Parathyroid adenoma (tissue), 2 donors: ENCODE measurements at regions not wholly inside any gene's neighbourhood (a gene's known extent, or its start where the extent isn't known, plus 50 kb on each side); places are given as distances from the start of the nearest gene placed in this dataset.

Experiments used
- H2AFZ ChIP-seq: fragments of 300-600 bp; sonication (generic); one replicate; pipeline ENCODE4 v1.7.0; 2017; ENCODE audit warnings: antibody characterized with exemption, mild to moderate bottlenecking
- H3K27ac ChIP-seq: fragments of 300-600 bp; sonication (generic); one replicate; pipeline ENCODE4 v1.7.0; 2017
- H3K27me3 ChIP-seq: fragments of 300-600 bp; sonication (generic); one replicate; pipeline ENCODE4 v1.7.0; 2017; ENCODE audit warnings: low read length; ENCODE audit not compliant: control insufficient read depth, insufficient read depth
- H3K36me3 ChIP-seq: fragments of 300-600 bp; sonication (generic); one replicate; pipeline ENCODE4 v1.7.0; 2017; ENCODE audit warnings: low read length; ENCODE audit not compliant: control insufficient read depth, insufficient read depth
- H3K4me1 ChIP-seq: fragments of 300-600 bp; sonication (generic); one replicate; pipeline ENCODE4 v1.7.0; 2017; ENCODE audit warnings: control low read depth
- H3K4me2 ChIP-seq: fragments of 300-600 bp; sonication (generic); one replicate; pipeline ENCODE4 v1.7.0; 2017; ENCODE audit warnings: low read length
- H3K4me3 ChIP-seq: fragments of 300-600 bp; sonication (generic); one replicate; pipeline ENCODE4 v1.7.0; 2017; ENCODE audit warnings: low read depth, low read length
- H3K79me2 ChIP-seq: fragments of 300-600 bp; sonication (generic); one replicate; pipeline ENCODE4 v1.7.0; 2017; ENCODE audit warnings: control low read depth
- H3K9ac ChIP-seq: fragments of 300-600 bp; sonication (generic); one replicate; pipeline ENCODE4 v1.7.0; 2017; ENCODE audit warnings: mild to moderate bottlenecking
- H3K9me3 ChIP-seq: fragments of 300-600 bp; sonication (generic); one replicate; pipeline ENCODE4 v1.7.0; 2017; ENCODE audit warnings: low read length; ENCODE audit not compliant: control insufficient read depth
- TF ChIP-seq, protein P1 (sequence below): fragments of 300-600 bp; sonication (generic); IDR thresholded peaks from one replicate; pipeline ENCODE4 v1.7.0; 2017; ENCODE audit warnings: antibody characterized with exemption, mild to moderate bottlenecking
- donor health status: primary hyperparathyroidism.

- Histone ChIP-seq H3K4me2 (no peak overlapping the region), H3K36me3 (no peaks in the 10 kb centered on the region), H3K27me3 (no peaks in the 10 kb centered on the region), H3K4me1 (no peaks in the 10 kb centered on the region), H2AFZ (no peak overlapping the region), H3K9me3 (no peaks in the 10 kb centered on the region), H3K4me3 (no peak overlapping the region), H3K27ac (no peak overlapping the region), H3K79me2 (no peaks in the 10 kb centered on the region), H3K9ac (no peak overlapping the region)
- TF ChIP-seq, protein P1, sequence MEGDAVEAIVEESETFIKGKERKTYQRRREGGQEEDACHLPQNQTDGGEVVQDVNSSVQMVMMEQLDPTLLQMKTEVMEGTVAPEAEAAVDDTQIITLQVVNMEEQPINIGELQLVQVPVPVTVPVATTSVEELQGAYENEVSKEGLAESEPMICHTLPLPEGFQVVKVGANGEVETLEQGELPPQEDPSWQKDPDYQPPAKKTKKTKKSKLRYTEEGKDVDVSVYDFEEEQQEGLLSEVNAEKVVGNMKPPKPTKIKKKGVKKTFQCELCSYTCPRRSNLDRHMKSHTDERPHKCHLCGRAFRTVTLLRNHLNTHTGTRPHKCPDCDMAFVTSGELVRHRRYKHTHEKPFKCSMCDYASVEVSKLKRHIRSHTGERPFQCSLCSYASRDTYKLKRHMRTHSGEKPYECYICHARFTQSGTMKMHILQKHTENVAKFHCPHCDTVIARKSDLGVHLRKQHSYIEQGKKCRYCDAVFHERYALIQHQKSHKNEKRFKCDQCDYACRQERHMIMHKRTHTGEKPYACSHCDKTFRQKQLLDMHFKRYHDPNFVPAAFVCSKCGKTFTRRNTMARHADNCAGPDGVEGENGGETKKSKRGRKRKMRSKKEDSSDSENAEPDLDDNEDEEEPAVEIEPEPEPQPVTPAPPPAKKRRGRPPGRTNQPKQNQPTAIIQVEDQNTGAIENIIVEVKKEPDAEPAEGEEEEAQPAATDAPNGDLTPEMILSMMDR: no peak
Observed at GRCh38 chr12:85519163-85519562, 239.1 kb downstream of the ALX1 start.

DNA sequence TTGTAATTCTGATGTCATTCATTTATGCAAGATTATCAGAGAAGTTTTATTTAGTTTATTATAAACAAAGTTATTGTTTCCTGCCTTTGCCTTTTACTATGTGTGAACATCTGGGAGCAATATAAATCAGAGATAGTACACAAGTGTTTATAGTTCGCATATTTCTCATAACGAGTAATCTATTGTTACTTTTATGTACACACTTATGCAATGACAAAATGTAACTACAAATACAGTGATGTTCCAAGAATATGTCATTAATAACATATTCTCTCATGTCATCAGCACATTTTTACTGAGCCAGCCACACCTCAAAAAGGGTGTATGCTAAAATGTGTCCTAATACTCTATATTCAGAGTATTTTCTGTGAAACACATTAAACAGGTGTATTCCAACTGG lies 243.2 kb downstream of the ALX1 start:
- Histone ChIP-seq H3K9ac (no peak overlapping the region), H3K79me2 (no peaks in the 10 kb centered on the region), H3K36me3 (no peaks in the 10 kb centered on the region), H3K9me3 (no peaks in the 10 kb centered on the region), H3K27me3 (no peaks in the 10 kb centered on the region), H3K4me2 (no peak overlapping the region), H3K27ac (no peak overlapping the region), H2AFZ (no peak overlapping the region), H3K4me3 (no peak overlapping the region), H3K4me1 (no peaks in the 10 kb centered on the region)
- TF ChIP-seq, protein P1: no peak

GRCh38 chr12:85527192-85527591 lies 247.2 kb downstream of the ALX1 start:
- Histone ChIP-seq H2AFZ (no peak overlapping the region), H3K4me3 (no peak overlapping the region), H3K9ac (no peak overlapping the region), H3K27ac (no peak overlapping the region), H3K36me3 (no peaks in the 10 kb centered on the region), H3K4me1 (no peaks in the 10 kb centered on the region), H3K27me3 (no peaks in the 10 kb centered on the region), H3K79me2 (no peaks in the 10 kb centered on the region), H3K9me3 (no peaks in the 10 kb centered on the region), H3K4me2 (no peak overlapping the region)
- TF ChIP-seq, protein P1: no peak

DNA sequence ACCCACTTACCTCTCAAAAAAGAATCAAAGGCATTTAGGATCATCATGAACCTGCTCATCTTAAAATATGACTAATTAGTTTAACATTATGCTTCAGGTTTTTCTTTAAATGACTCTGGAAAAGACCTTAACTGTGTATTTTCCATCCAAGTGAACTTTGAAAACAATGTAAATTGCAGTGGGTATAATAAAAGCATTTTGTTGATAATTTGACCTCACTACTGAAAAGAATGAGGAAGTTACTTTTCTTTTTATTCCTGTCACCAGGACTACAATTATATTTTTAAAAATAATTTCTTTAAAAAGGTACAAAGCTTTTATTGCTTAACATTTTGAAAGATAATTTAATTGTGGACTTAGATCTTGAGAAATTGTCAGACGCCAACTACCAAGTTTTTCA lies 249.9 kb downstream of the ALX1 start:
- no peak overlapping the region for H3K4me3 ChIP-seq
- H3K27ac ChIP-seq: no peak overlapping the region
- TF ChIP-seq, protein P1: no peak
- no peak overlapping the region for H2AFZ ChIP-seq
- H3K36me3 ChIP-seq: no peaks in the 10 kb centered on the region
- H3K4me1 ChIP-seq: no peaks in the 10 kb centered on the region
- H3K79me2 ChIP-seq: no peaks in the 10 kb centered on the region
- H3K4me2 ChIP-seq: no peak overlapping the region
- no peaks in the 10 kb centered on the region for H3K9me3 ChIP-seq
- H3K9ac ChIP-seq: no peak overlapping the region
- H3K27me3 ChIP-seq: no peaks in the 10 kb centered on the region

- TF ChIP-seq, protein P1: no peak
- Histone ChIP-seq H3K4me1 (no peaks in the 10 kb centered on the region), H3K4me2 (no peak overlapping the region), H3K36me3 (no peaks in the 10 kb centered on the region), H3K79me2 (no peaks in the 10 kb centered on the region), H3K9me3 (no peaks in the 10 kb centered on the region), H3K27ac (no peak overlapping the region), H3K9ac (no peak overlapping the region), H3K4me3 (no peak overlapping the region), H3K27me3 (no peaks in the 10 kb centered on the region), H2AFZ (no peak overlapping the region)
Observed at GRCh38 chr12:85530456-85530855, 250.4 kb downstream of the ALX1 start.
